GM12865 (cell line): ENCODE measurements at regions not wholly inside any gene's neighbourhood (a gene's known extent, or its start where the extent isn't known, plus 50 kb on each side); places are given as distances from the start of the nearest gene placed in this dataset.
A peak's percentile ranks its signal among the peaks of the same experiment; 100 is the strongest.

ENCODE experiments used
- DNase-seq: peaks from one replicate; pipeline ENCODE4 v3.0.0; 2010; ENCODE audit warnings: low read depth
- H3K4me3 ChIP-seq: 2 replicates; pipeline ENCODE4 v1.5.1; 2011; ENCODE audit warnings: mild to moderate bottlenecking, low read depth, low read length, control low read depth
- CTCF ChIP-seq: IDR thresholded peaks from 2 replicates; pipeline ENCODE4 v1.5.1; 2011; ENCODE audit warnings: low read length, control low read depth, low read depth, inconsistent platforms; ENCODE audit not compliant: insufficient read depth; ENCODE audit errors: missing control alignments

GRCh38 chr7:94284104-94284503 lies 110.6 kb upstream of the COL1A2 start:
- no peak for DNase-seq
- TF ChIP-seq CTCF, result no peak
- H3K4me3 ChIP-seq, result no peak overlapping the region

- no peak for TF ChIP-seq CTCF
- no peak overlapping the region for H3K4me3 ChIP-seq
- no peak for DNase-seq
These were observed 108.6 kb upstream of the COL1A2 start for GRCh38 chr7:94286111-94286510.

GRCh38 chr7:94288096-94288495 lies 106.6 kb upstream of the COL1A2 start:
- no peak for TF ChIP-seq CTCF
- no peak overlapping the region for H3K4me3 ChIP-seq
- no peak for DNase-seq

GRCh38 chr7:94289071-94289470 lies 105.6 kb upstream of the COL1A2 start:
- TF ChIP-seq CTCF, result peak; percentile 49
- peak; percentile 13 for DNase-seq
- no peak overlapping the region for H3K4me3 ChIP-seq

GRCh38 chr7:94294471-94295131 lies 100.1 kb upstream of the COL1A2 start:
- DNase-seq, result no peak
- no peak for TF ChIP-seq CTCF
- H3K4me3 ChIP-seq, result no peak overlapping the region

GRCh38 chr7:94295850-94296249 lies 98.8 kb upstream of the COL1A2 start:
- no peak overlapping the region for H3K4me3 ChIP-seq
- no peak for DNase-seq
- TF ChIP-seq CTCF, result no peak

GRCh38 chr7:94296881-94297280 lies 97.8 kb upstream of the COL1A2 start:
- no peak for TF ChIP-seq CTCF
- no peak overlapping the region for H3K4me3 ChIP-seq
- no peak for DNase-seq
